K562 (cell line): ENCODE measurements at regions not wholly inside any gene's neighbourhood (a gene's known extent, or its start where the extent isn't known, plus 50 kb on each side); places are given as distances from the start of the nearest gene placed in this dataset.

ENCODE experiments used
- CBX2 ChIP-seq: fragments of 200-600 bp; sonication (generic); IDR thresholded peaks from one replicate; pipeline ENCODE4 v1.6.1; 2012; ENCODE audit warnings: mild to moderate bottlenecking, low read length, inconsistent platforms; ENCODE audit not compliant: insufficient read depth, poor library complexity, severe bottlenecking
- CEBPB ChIP-seq: fragments of 450-650 bp; IDR thresholded peaks from 2 replicates; pipeline ENCODE4 v1.6.1; 2016; ENCODE audit warnings: missing genetic modification characterization, missing compliant biosample characterization
- FOXJ3 ChIP-seq: sonication (generic); formaldehyde crosslinking; IDR thresholded peaks from 2 replicates; pipeline ENCODE4 v1.4.0; 2020; ENCODE audit warnings: mild to moderate bottlenecking, missing genetic modification reagents
- HDAC2 ChIP-seq: fragments of 450-650 bp; IDR thresholded peaks from 2 replicates; pipeline ENCODE4 v1.6.1; 2016; ENCODE audit warnings: mild to moderate bottlenecking
- MYC ChIP-seq, 2 experiments: fragments of 250-450 bp in 1 of 2; sonication (Bioruptor Pico) in 1 of 2; IDR thresholded peaks; 2 replicates each; pipeline versions ENCODE4 v1.5.1 to v1.6.1; 2012 to 2021; ENCODE audit warnings: low read depth in 2 of 2, borderline replicate concordance in 1 of 2, improper control_type of control experiment in 1 of 2, low read length in 1 of 2, mild to moderate bottlenecking in 1 of 2, moderate library complexity in 1 of 2
- RBBP5 ChIP-seq: fragments of 200-600 bp; sonication (generic); IDR thresholded peaks from 2 replicates; pipeline ENCODE4 v1.6.1; 2012; ENCODE audit warnings: borderline replicate concordance, mild to moderate bottlenecking, low read length, control low read depth, inconsistent platforms; ENCODE audit not compliant: insufficient read depth, poor library complexity, severe bottlenecking
- RBFOX2 ChIP-seq: fragments of 200-400 bp; formaldehyde crosslinking; IDR thresholded peaks from 2 replicates; pipeline ENCODE4 v1.6.1; 2017; ENCODE audit warnings: low read depth, mild to moderate bottlenecking, low read length, moderate library complexity
- ZC3H4 ChIP-seq: sonication (generic); formaldehyde crosslinking; IDR thresholded peaks from 2 replicates; pipeline ENCODE4 v1.9.0; 2021; ENCODE audit warnings: missing genetic modification reagents, borderline replicate concordance
- TF ChIP-seq, protein P1 (sequence below): fragments of 250-450 bp; sonication (Bioruptor Pico); IDR thresholded peaks from 2 replicates; pipeline ENCODE4 v1.5.0; 2020; ENCODE audit warnings: mild to moderate bottlenecking, borderline replicate concordance
- TF ChIP-seq, protein P2 (sequence below): fragments of 250-450 bp; sonication (Bioruptor Pico); IDR thresholded peaks from 2 replicates; pipeline ENCODE4 v1.5.0; 2021

- TF ChIP-seq, protein P1, sequence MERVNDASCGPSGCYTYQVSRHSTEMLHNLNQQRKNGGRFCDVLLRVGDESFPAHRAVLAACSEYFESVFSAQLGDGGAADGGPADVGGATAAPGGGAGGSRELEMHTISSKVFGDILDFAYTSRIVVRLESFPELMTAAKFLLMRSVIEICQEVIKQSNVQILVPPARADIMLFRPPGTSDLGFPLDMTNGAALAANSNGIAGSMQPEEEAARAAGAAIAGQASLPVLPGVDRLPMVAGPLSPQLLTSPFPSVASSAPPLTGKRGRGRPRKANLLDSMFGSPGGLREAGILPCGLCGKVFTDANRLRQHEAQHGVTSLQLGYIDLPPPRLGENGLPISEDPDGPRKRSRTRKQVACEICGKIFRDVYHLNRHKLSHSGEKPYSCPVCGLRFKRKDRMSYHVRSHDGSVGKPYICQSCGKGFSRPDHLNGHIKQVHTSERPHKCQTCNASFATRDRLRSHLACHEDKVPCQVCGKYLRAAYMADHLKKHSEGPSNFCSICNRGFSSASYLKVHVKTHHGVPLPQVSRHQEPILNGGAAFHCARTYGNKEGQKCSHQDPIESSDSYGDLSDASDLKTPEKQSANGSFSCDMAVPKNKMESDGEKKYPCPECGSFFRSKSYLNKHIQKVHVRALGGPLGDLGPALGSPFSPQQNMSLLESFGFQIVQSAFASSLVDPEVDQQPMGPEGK: no peak
- no peak for TF ChIP-seq ZC3H4 (CRISPR knock-in tag)
- no peak for TF ChIP-seq FOXJ3 (CRISPR knock-in tag)
- TF ChIP-seq RBFOX2: no peak
- TF ChIP-seq RBBP5: no peak
- no peak for TF ChIP-seq CBX2
- TF ChIP-seq HDAC2: no peak
- TF ChIP-seq CEBPB (tag): no peak
- TF ChIP-seq MYC (IDR thresholded peaks at IDR 0.05; ENCODE audit: low read depth, low read length): no peak
- no peak for TF ChIP-seq MYC (CRISPR knock-in tag; IDR thresholded peaks at IDR 0.05; ENCODE audit: borderline replicate concordance, low read depth)
- TF ChIP-seq, protein P2, sequence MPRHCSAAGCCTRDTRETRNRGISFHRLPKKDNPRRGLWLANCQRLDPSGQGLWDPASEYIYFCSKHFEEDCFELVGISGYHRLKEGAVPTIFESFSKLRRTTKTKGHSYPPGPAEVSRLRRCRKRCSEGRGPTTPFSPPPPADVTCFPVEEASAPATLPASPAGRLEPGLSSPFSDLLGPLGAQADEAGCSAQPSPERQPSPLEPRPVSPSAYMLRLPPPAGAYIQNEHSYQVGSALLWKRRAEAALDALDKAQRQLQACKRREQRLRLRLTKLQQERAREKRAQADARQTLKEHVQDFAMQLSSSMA (CRISPR knock-in tag): no peak
These were observed 275.8 kb downstream of the FOXL1 start for GRCh38 chr16:86854058-86854621.
